ENCODE measurements at regions not wholly inside any gene's neighbourhood (a gene's known extent, or its start where the extent isn't known, plus 50 kb on each side); places are given as distances from the start of the nearest gene placed in this dataset.

DNA sequence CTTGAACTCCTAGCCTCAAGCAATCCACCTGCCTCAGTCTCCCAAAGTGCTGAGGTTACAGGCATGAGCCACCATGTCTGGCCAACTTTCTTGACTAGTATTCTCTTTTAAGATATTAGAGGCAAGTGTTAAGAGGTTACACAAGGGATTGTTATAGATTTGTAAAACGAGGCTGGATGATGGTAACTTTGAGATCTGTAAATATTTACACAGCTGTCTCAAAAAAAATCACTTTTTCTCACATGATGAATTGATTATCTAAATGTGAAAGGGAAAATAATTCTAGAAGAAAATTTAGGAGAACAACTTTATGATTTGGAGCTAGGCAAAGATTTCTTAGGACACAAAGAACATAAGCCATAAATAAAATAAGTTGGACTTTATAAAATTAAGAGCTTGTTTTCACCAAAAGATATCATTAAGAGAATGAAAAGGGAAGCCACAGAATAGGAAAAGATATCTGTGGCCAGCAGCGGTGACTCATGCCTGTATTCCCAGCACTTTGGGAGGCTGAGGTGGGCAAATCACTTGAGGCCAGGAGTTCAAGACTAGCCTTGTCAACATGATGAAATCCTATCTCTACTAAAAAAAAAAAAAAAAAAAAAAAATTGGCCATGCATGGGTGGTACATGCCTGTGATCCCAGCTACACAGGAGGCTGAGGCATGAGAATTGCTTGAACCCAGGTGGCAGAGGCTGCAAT lies 77.4 kb downstream of the BBS10 start:
- WGBS, 2 donors: 66 to 73% methylated on average over 2 of the region's 2 CpGs
- intact Hi-C loops (cut with DNase I): no loop called here
- TF ChIP-seq CTCF (IDR thresholded peaks at IDR 0.05): no peak
- no peak for TF ChIP-seq POLR2A (IDR thresholded peaks at IDR 0.05)
- Histone ChIP-seq H3K4me1 (peaks cover 0 to 2% of the 10 kb centered on the region in 2 donors), H3K27me3 (no peaks in the 10 kb centered on the region), H3K36me3 (no peaks in the 10 kb centered on the region), H3K9me3 (no peaks in the 10 kb centered on the region), H3K27ac (no peak overlapping the region), H3K4me3 (replicated peaks in 1 of 3) (no peak overlapping the region)
- no peak for DNase-seq

DNA sequence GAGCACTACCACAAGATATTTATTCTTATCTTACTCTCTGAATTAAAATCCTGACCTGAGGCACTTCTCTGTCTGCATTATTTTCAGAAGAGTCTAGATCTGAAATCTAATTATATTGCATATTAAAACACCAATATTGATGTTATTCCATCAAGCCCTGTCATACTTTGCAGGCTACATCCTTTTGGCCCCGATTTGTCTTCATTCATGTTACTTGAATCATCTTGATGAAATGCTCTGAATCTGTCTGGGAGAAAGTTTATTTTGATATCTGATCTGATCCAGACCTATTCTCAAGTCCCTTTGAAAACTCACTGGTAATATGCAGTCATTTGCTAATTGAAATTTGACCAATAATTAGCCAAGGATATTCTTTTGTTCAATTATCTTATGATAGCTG lies 79.9 kb downstream of the BBS10 start:
- Histone ChIP-seq H3K27ac (no peak overlapping the region), H3K4me3 (replicated peaks in 1 of 3) (no peak overlapping the region), H3K27me3 (no peaks in the 10 kb centered on the region), H3K4me1 (peaks cover 0 to 3% of the 10 kb centered on the region in 2 donors), H3K36me3 (no peaks in the 10 kb centered on the region), H3K9me3 (no peaks in the 10 kb centered on the region)
- intact Hi-C loops (cut with DNase I): no loop called here
- 88 to 90% methylated on average over 1 of the region's 1 CpG for WGBS, 2 donors
- TF ChIP-seq POLR2A (IDR thresholded peaks at IDR 0.05): no peak
- TF ChIP-seq CTCF (IDR thresholded peaks at IDR 0.05): no peak
- no peak for DNase-seq

- no peak overlapping the region for H3K27ac ChIP-seq
- WGBS, 2 donors: 12 to 29% methylated on average over 2 of the region's 2 CpGs
- peaks cover 0 to 3% of the 10 kb centered on the region in 2 donors for H3K4me1 ChIP-seq
- no peaks in the 10 kb centered on the region for H3K27me3 ChIP-seq
- no peak for TF ChIP-seq CTCF (IDR thresholded peaks at IDR 0.05)
- no peak for TF ChIP-seq POLR2A (IDR thresholded peaks at IDR 0.05)
- H3K9me3 ChIP-seq: no peaks in the 10 kb centered on the region
- no peak overlapping the region for H3K4me3 ChIP-seq (replicated peaks in 1 of 3)
- DNase-seq: peak; percentile 6 to 26
- H3K36me3 ChIP-seq: no peaks in the 10 kb centered on the region
- intact Hi-C loops (cut with DNase I): no loop called here
These were observed 81.4 kb downstream of the BBS10 start for GRCh38 chr12:76266797-76267196.

GRCh38 chr12:76265424-76266180 lies 82.6 kb downstream of the BBS10 start:
- TF ChIP-seq POLR2A (IDR thresholded peaks at IDR 0.05) (no peak), CTCF (IDR thresholded peaks at IDR 0.05) (no peak)
- Histone ChIP-seq H3K36me3 (no peaks in the 10 kb centered on the region), H3K9me3 (no peaks in the 10 kb centered on the region), H3K4me1 (peaks cover 0 to 3% of the 10 kb centered on the region in 2 donors), H3K27ac (no peak overlapping the region), H3K4me3 (replicated peaks in 1 of 3) (no peak overlapping the region), H3K27me3 (no peaks in the 10 kb centered on the region)
- intact Hi-C loops (cut with DNase I): no loop called here
- 33 to 44% methylated on average over 3 of the region's 3 CpGs for WGBS, 2 donors
- DNase-seq: no peak

DNA sequence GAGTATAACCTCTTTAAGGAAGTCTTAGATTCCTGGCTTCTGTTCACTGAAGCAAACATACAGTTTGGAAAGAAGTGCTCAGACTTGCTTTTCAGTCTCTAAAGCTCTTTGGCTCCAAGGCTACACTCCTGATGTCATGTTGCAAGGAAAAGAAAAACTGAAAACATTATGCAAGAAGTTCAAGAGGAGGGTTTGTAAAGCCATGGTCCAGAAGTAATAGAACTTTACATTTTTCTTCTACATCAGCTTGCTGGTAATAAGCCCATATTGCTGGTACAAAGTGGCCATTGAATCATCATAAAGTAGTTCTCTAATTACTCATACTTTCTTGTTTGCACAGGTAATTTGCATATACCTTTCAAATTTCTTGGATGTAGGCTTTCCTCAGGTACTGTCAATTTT lies 83.6 kb downstream of the BBS10 start:
- peaks cover 0 to 9% of the 10 kb centered on the region in 2 donors for H3K4me1 ChIP-seq
- no peaks in the 10 kb centered on the region for H3K27me3 ChIP-seq
- TF ChIP-seq POLR2A (IDR thresholded peaks at IDR 0.05): no peak
- TF ChIP-seq CTCF (IDR thresholded peaks at IDR 0.05): no peak
- no peaks in the 10 kb centered on the region for H3K9me3 ChIP-seq
- no peak overlapping the region for H3K4me3 ChIP-seq (replicated peaks in 1 of 3)
- no peaks in the 10 kb centered on the region for H3K36me3 ChIP-seq
- no peak overlapping the region for H3K27ac ChIP-seq
- intact Hi-C loops (cut with DNase I): no loop called here
- DNase-seq: no peak

Measured in thyroid gland (tissue), 4 donors.